Heart right ventricle (tissue), 16 donors: ENCODE measurements at regions not wholly inside any gene's neighbourhood (a gene's known extent, or its start where the extent isn't known, plus 50 kb on each side); places are given as distances from the start of the nearest gene placed in this dataset.
"Not testable (repeated sequence)": the region's sequence is repeated elsewhere in the genome, so short reads cannot be mapped to it uniquely, and the experiment has no call there.

Source experiments
- ATAC-seq, 8 donors: fragments of 200-7000 bp; cut with Tn5 transposase; one replicate each; pipeline ENCODE4 v1.9.1; 2020; ENCODE audit warnings: mild to moderate bottlenecking in 8 of 8, moderate library complexity in 8 of 8, moderate number of reproducible peaks in 1 of 8
- DNase-seq, 2 donors: peaks; one replicate each; pipeline ENCODE4 v3.0.0-alpha.2; 2020
- H3K27ac ChIP-seq, 10 donors: fragments of 200-600 bp; sonication (generic) in 2 of 10; one replicate each; pipeline versions ENCODE4 v1.5.0 to v1.8.0; 2020 to 2022; ENCODE audit warnings: mild to moderate bottlenecking in 3 of 10
- H3K27me3 ChIP-seq, 7 donors: fragments of 200-600 bp; one replicate each; pipeline ENCODE4 v1.8.0; 2021 to 2022; ENCODE audit warnings: mild to moderate bottlenecking in 2 of 7
- H3K36me3 ChIP-seq, 9 donors: fragments of 200-600 bp; sonication (generic) in 1 of 9; one replicate each; pipeline versions ENCODE4 v1.5.0 to v1.8.0; 2020 to 2022; ENCODE audit warnings: mild to moderate bottlenecking in 2 of 9
- H3K4me1 ChIP-seq, 9 donors: fragments of 200-600 bp; sonication (generic) in 1 of 9; one replicate each; pipeline versions ENCODE4 v1.5.0 to v1.8.0; 2020 to 2022; ENCODE audit warnings: mild to moderate bottlenecking in 4 of 9
- H3K4me3 ChIP-seq, 10 donors: fragments of 200-600 bp; sonication (generic) in 2 of 10; one replicate each; pipeline versions ENCODE4 v1.5.0 to v1.8.0; 2020 to 2022; ENCODE audit warnings: mild to moderate bottlenecking in 7 of 10, moderate library complexity in 2 of 10
- H3K9me3 ChIP-seq, 11 donors: fragments of 200-600 bp in 10 of 11; sonication (generic) in 2 of 11; one replicate each; pipeline versions ENCODE4 v1.5.0 to v1.8.0; 2013 to 2022; ENCODE audit warnings: mild to moderate bottlenecking in 2 of 11, control low read depth in 1 of 11, moderate library complexity in 1 of 11
- WGBS, 2 donors: extraction: QIAGEN DNeasy Blood & Tissue Kit; methylation state at CpG; one replicate each; pipeline ENCODE4 v1.1.7; 2013; ENCODE audit warnings: inconsistent platforms in 1 of 2; 5-methylcytosine and 5-hydroxymethylcytosine counted together
- intact Hi-C, 10 donors: fragments of 100-400 bp; cut with DNase I; formaldehyde crosslinking; loops; one replicate each; pipeline versions ENCODE4 v1.11.1 to v1.14.2; 2022
- TF ChIP-seq, protein P1 (sequence below), 9 donors: fragments of 200-600 bp; sonication (generic) in 2 of 9; IDR thresholded peaks; one replicate each; pipeline versions ENCODE4 v1.5.0 to v1.8.0; 2021 to 2022; ENCODE audit warnings: antibody characterized with exemption in 9 of 9, mild to moderate bottlenecking in 5 of 9, moderate library complexity in 1 of 9
- donor health status: Arrhythmogenic right ventricular cardiomyopathy.
- donor health status: ischemic (EF 13 %, LVEDD 7.1; RV severe dilation, severe dysfunction).
- donor health status: healthy with polysubstance abuse.
- donor health status: DM: no; HTN: yes; CAD: no.
- donor health status: DM: no; HTN: no; CAD: no.
- donor health status: ischemic (EF 25% LVEDD 6.9; RV normal size, moderate dysfunction).
- donor health status: ischemic (EF 25% LVEDD 5.7; RV mildly dilated, moderate dysfunction).
- donor health status: healthy.
- donor health status: DM: yes; HTN: yes; CAD: no.
- donor health status: Ischemic cardiomyopathy.
- donor health status: ischemic (EF 35%, LVEDD 5.7; RV mildly dilated, moderate dysfunction).
- donor health status: nonischemic (EF 11% LVEDD 7.7; RV severe dilation, severe dysfunction).
- donor health status: DM: yes; HTN: yes; CAD: no.
- donor health status: PGD.
- donor health status: ischemic (EF 29% LVEDD 5.4; RV normal size, mild dysfunction).
- donor health status: nonischemic (EF 23%, LVEDD 6.1; RV moderate dilation, normal function).

DNA sequence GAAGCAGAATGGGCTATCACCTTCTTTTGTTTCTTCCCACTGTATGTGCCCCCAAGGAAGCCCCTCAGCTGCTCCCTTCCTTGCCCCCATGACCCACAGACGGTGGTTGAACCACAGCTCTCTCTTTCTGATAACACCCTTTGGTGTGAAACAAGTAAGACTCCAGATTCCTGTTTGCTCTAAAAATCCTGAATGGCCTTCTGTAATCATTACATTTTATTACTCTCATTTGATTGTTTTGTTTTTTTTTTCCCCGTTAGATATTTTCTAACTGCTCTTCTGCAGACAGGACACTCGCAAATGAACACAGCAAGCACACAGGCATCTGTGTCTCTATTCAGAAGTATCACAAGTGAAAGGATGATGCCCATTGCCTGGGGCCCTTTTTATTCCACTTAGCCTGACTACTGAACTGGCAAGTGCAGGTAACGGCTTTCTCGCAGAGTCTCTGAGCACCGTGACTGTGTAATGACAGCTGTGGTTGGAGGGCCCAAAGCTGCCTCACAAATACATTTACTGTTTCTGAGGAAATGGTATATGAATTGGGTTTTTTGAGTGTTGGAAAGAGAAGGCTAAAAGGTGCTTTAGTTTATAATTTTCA, 59.3 kb downstream of the OXGR1 start:
- ATAC-seq (no peak), DNase-seq (no peak)
- intact Hi-C loops, result no loop called here
- Histone ChIP-seq H3K4me3 (no peak overlapping the region), H3K27me3 (peaks cover 0 to 4% (median 0%) of the 10 kb centered on the region in 7 donors), H3K9me3 (no peaks in the 10 kb centered on the region), H3K4me1 (no peaks in the 10 kb centered on the region), H3K27ac (no peak overlapping the region), H3K36me3 (no peaks in the 10 kb centered on the region)
- TF ChIP-seq, protein P1, sequence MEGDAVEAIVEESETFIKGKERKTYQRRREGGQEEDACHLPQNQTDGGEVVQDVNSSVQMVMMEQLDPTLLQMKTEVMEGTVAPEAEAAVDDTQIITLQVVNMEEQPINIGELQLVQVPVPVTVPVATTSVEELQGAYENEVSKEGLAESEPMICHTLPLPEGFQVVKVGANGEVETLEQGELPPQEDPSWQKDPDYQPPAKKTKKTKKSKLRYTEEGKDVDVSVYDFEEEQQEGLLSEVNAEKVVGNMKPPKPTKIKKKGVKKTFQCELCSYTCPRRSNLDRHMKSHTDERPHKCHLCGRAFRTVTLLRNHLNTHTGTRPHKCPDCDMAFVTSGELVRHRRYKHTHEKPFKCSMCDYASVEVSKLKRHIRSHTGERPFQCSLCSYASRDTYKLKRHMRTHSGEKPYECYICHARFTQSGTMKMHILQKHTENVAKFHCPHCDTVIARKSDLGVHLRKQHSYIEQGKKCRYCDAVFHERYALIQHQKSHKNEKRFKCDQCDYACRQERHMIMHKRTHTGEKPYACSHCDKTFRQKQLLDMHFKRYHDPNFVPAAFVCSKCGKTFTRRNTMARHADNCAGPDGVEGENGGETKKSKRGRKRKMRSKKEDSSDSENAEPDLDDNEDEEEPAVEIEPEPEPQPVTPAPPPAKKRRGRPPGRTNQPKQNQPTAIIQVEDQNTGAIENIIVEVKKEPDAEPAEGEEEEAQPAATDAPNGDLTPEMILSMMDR (IDR thresholded peaks at IDR 0.05), result no peak
- WGBS, 2 donors, result 60 to 65% methylated on average over 6 of the region's 6 CpGs

DNA sequence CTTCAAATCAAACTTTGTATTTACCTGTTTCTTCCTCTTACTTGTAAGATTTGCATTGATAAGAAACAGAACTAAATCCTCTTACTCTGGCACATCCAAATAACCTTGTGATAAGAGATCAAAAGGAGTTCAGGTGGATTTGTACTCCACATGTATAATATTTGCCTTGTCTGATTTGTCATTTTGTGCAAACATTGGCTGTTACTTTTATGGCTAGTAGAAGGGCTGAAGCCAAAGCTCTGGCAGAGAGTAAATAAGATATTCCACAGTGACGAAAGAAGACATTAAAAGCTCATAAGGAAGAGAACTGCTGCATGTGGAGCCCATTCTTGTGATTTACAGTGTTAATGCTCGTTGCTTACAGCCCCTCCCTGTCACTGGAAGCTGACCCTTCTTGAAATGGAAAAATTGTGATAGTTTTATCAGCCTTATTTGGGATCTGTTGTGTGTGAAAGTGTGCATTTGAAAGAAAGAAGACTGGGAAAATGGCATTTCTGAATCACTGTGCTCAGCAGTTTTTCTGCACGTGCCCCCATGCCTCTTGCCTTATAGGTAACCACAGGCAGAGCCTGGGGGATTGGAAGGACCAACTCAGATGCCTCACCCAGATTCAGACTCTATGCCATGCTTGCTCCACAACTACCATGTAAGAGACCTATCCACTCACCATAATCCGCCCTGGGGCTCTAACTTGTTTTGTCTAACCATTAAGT, 68.2 kb downstream of the OXGR1 start:
- Histone ChIP-seq H3K36me3 (no peaks in the 10 kb centered on the region), H3K9me3 (peaks cover 0 to 33% (median 10%) of the 10 kb centered on the region in 11 donors), H3K27me3 (no peaks in the 10 kb centered on the region), H3K4me3 (no peak overlapping the region), H3K4me1 (no peaks in the 10 kb centered on the region), H3K27ac (no peak overlapping the region)
- no peak for DNase-seq
- 61 to 69% methylated on average over 4 of the region's 4 CpGs for WGBS, 2 donors
- TF ChIP-seq, protein P1 (IDR thresholded peaks at IDR 0.05), result no peak
- ATAC-seq, result no peak
- intact Hi-C loops, result no loop called here

GRCh38 chr13:96925477-96925876, 68.8 kb downstream of the OXGR1 start:
- ATAC-seq, result no peak
- no peak for DNase-seq
- H3K4me1 ChIP-seq, result no peaks in the 10 kb centered on the region
- TF ChIP-seq, protein P1 (IDR thresholded peaks at IDR 0.05), result no peak
- no peaks in the 10 kb centered on the region for H3K36me3 ChIP-seq
- H3K27me3 ChIP-seq, result no peaks in the 10 kb centered on the region
- peaks cover 0 to 39% (median 10%) of the 10 kb centered on the region in 11 donors for H3K9me3 ChIP-seq
- H3K4me3 ChIP-seq, result no peak overlapping the region
- intact Hi-C loops, result no loop called here
- no peak overlapping the region for H3K27ac ChIP-seq
- WGBS, 2 donors, result 74 to 80% methylated on average over 2 of the region's 2 CpGs

GRCh38 chr13:96918861-96919631, 75.2 kb downstream of the OXGR1 start:
- 77 to 78% methylated on average over 12 of the region's 12 CpGs for WGBS, 2 donors
- H3K27ac ChIP-seq, H3K27me3 ChIP-seq, DNase-seq, H3K36me3 ChIP-seq, H3K4me3 ChIP-seq, ATAC-seq, H3K4me1 ChIP-seq, intact Hi-C loops: not testable (repeated sequence)
- H3K9me3 ChIP-seq, result peaks cover 0 to 57% (median 11%) of the 10 kb centered on the region in 11 donors
